IPS-15b (cell line): ENCODE measurements at regions not wholly inside any gene's neighbourhood (a gene's known extent, or its start where the extent isn't known, plus 50 kb on each side); places are given as distances from the start of the nearest gene placed in this dataset.
"Not testable (repeated sequence)": the region's sequence is repeated elsewhere in the genome, so short reads cannot be mapped to it uniquely, and the experiment has no call there.

Experiments used
- H3K27me3 ChIP-seq: one replicate; pipeline ENCODE4 v1.6.1; 2013; ENCODE audit warnings: low read length; ENCODE audit not compliant: control insufficient read depth, insufficient read depth
- H3K36me3 ChIP-seq: one replicate; pipeline ENCODE4 v1.6.1; 2013; ENCODE audit warnings: low read length; ENCODE audit not compliant: control insufficient read depth, insufficient read depth
- H3K4me1 ChIP-seq: one replicate; pipeline ENCODE4 v1.6.1; 2013; ENCODE audit warnings: mild to moderate bottlenecking, low read length; ENCODE audit not compliant: control insufficient read depth, insufficient read depth
- H3K4me3 ChIP-seq: one replicate; pipeline ENCODE4 v1.5.1; 2013; ENCODE audit warnings: low read depth, low read length
- H3K9ac ChIP-seq: one replicate; pipeline ENCODE4 v1.6.1; 2013; ENCODE audit warnings: low read depth, mild to moderate bottlenecking, low read length
- H3K9me3 ChIP-seq: one replicate; pipeline ENCODE4 v1.6.1; 2013; ENCODE audit warnings: mild to moderate bottlenecking, low read length; ENCODE audit not compliant: control insufficient read depth, insufficient read depth

DNA sequence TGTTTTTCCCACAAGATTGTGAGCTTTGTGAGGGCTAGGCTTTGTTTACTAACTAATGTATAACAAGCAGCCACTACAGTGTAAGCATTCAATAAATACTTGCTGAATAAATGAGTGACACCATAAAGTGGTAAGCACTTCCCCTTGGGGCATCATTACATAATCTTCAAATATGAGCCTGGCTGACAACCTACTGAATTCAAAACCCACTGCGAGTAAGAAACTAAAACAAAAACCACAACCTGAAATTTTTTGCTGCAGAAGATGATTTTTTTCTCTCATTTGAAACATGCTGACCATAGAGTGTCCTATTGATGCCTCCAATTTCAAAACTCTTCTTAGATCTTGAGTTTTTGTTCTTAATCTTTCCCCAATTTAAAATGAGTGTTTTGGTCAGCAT, 331.3 kb upstream of the CCNG1 start:
- Histone ChIP-seq H3K27me3 (no peaks in the 10 kb centered on the region), H3K4me1 (no peaks in the 10 kb centered on the region), H3K4me3 (no peak overlapping the region), H3K36me3 (no peaks in the 10 kb centered on the region), H3K9ac (no peak overlapping the region), H3K9me3 (no peaks in the 10 kb centered on the region)

DNA sequence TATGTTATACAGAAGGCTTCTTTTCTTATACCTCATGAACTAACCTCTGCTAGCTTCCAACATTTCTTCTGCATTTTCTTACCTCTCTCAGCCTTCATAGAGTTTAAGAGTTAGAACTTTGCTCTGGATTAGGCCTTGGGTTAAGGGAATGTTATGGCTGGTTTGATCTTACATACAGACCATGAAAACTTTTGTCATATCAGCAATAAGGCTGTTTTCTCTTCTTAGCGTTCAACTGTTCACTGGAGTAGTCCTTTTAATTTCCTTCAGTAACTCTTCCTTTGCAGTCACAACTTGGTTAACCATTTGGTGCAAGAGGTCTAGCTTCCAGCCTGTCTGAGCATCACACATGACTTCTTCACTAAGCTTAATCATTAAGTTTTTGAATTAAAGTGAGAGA, 329.0 kb upstream of the CCNG1 start:
- H3K4me3 ChIP-seq: no peak overlapping the region
- no peaks in the 10 kb centered on the region for H3K4me1 ChIP-seq
- no peak overlapping the region for H3K9ac ChIP-seq
- no peaks in the 10 kb centered on the region for H3K36me3 ChIP-seq
- no peaks in the 10 kb centered on the region for H3K9me3 ChIP-seq
- no peaks in the 10 kb centered on the region for H3K27me3 ChIP-seq

- Histone ChIP-seq H3K9ac (no peak overlapping the region), H3K27me3 (no peaks in the 10 kb centered on the region), H3K36me3 (no peaks in the 10 kb centered on the region), H3K4me1 (no peaks in the 10 kb centered on the region), H3K9me3 (no peaks in the 10 kb centered on the region), H3K4me3 (no peak overlapping the region)
These were observed 322.4 kb upstream of the CCNG1 start for GRCh38 chr5:163115011-163115410.

DNA sequence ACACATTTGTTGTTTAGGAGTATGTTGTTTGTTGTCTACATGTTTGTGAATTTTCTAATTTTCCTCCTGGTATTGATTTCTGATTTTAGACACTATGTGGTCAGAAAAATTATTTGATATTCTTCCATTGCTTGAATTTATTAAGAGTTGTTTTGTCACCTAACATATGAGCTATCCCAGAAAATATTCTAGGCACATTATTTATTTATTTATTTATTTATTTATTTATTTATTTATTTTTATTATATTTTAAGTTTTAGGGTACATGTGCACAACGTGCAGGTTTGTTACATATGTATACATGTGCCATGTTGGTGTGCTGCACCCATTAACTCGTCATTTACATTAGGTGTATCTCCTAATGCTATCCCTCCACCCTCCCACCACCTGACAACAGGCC, 320.8 kb upstream of the CCNG1 start:
- not testable (repeated sequence) for H3K27me3 ChIP-seq, H3K9ac ChIP-seq, H3K9me3 ChIP-seq, H3K4me1 ChIP-seq, H3K36me3 ChIP-seq, H3K4me3 ChIP-seq

DNA sequence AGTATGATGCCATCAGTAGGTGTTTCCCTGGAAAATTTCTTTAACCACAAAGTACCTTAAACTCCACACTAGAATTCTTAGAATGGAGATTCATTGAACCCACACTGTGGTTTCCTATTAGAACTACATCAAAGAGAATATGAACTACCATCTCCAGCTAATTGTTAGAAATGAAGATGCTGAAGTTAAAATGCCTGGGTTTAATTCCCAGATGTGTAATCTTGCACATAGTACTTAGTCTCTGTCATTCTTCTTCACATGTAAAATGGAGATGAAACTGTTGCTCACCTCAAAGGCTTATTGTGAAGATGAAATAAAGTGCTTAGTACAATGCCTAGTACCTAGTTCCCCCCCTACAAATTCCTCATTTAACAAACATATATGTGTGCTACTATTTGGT, 303.3 kb upstream of the CCNG1 start:
- H3K4me3 ChIP-seq: no peak overlapping the region
- H3K27me3 ChIP-seq: no peaks in the 10 kb centered on the region
- no peaks in the 10 kb centered on the region for H3K9me3 ChIP-seq
- H3K4me1 ChIP-seq: no peaks in the 10 kb centered on the region
- H3K36me3 ChIP-seq: no peaks in the 10 kb centered on the region
- no peak overlapping the region for H3K9ac ChIP-seq

GRCh38 chr5:163135849-163136248, 301.5 kb upstream of the CCNG1 start:
- Histone ChIP-seq H3K27me3 (no peaks in the 10 kb centered on the region), H3K4me3 (no peak overlapping the region), H3K9ac (no peak overlapping the region), H3K4me1 (no peaks in the 10 kb centered on the region), H3K36me3 (no peaks in the 10 kb centered on the region), H3K9me3 (no peaks in the 10 kb centered on the region)

- no peak overlapping the region for H3K4me3 ChIP-seq
- no peaks in the 10 kb centered on the region for H3K27me3 ChIP-seq
- no peak overlapping the region for H3K9ac ChIP-seq
- H3K4me1 ChIP-seq: no peaks in the 10 kb centered on the region
- H3K9me3 ChIP-seq: no peaks in the 10 kb centered on the region
- H3K36me3 ChIP-seq: no peaks in the 10 kb centered on the region
These were observed 275.9 kb upstream of the CCNG1 start for GRCh38 chr5:163161512-163161911.

GRCh38 chr5:163162645-163163044, 274.8 kb upstream of the CCNG1 start:
- H3K9me3 ChIP-seq: no peaks in the 10 kb centered on the region
- no peak overlapping the region for H3K4me3 ChIP-seq
- no peaks in the 10 kb centered on the region for H3K27me3 ChIP-seq
- H3K9ac ChIP-seq: no peak overlapping the region
- no peaks in the 10 kb centered on the region for H3K36me3 ChIP-seq
- H3K4me1 ChIP-seq: no peaks in the 10 kb centered on the region

- Histone ChIP-seq H3K4me3 (no peak overlapping the region), H3K9ac (no peak overlapping the region), H3K27me3 (no peaks in the 10 kb centered on the region), H3K36me3 (no peaks in the 10 kb centered on the region), H3K9me3 (no peaks in the 10 kb centered on the region), H3K4me1 (no peaks in the 10 kb centered on the region)
These were observed 273.5 kb upstream of the CCNG1 start for GRCh38 chr5:163163858-163164257.

- Histone ChIP-seq H3K9ac (no peak overlapping the region), H3K27me3 (no peaks in the 10 kb centered on the region), H3K4me1 (no peaks in the 10 kb centered on the region), H3K36me3 (no peaks in the 10 kb centered on the region), H3K9me3 (no peaks in the 10 kb centered on the region), H3K4me3 (no peak overlapping the region)
These were observed 272.1 kb upstream of the CCNG1 start for GRCh38 chr5:163165277-163165676.

DNA sequence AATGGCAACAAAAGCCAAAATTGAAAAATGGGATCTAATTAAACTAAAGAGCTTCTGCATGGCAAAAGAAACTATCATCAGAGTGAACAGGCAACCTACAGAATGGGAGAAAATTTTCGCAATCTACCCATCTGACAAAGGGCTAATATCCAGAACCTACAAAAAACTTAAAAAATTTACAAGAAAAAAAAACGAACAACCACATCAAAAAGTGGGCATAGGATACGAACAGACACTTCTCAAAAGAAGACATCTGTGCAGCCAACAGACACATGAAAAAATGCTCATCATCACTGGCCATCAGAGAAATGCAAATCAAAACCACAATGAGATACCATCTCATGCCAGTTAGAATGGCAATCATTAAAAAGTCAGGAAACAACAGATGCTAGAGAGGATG, 267.2 kb upstream of the CCNG1 start:
- not testable (repeated sequence) for H3K27me3 ChIP-seq, H3K4me3 ChIP-seq, H3K9me3 ChIP-seq, H3K4me1 ChIP-seq, H3K36me3 ChIP-seq, H3K9ac ChIP-seq

DNA sequence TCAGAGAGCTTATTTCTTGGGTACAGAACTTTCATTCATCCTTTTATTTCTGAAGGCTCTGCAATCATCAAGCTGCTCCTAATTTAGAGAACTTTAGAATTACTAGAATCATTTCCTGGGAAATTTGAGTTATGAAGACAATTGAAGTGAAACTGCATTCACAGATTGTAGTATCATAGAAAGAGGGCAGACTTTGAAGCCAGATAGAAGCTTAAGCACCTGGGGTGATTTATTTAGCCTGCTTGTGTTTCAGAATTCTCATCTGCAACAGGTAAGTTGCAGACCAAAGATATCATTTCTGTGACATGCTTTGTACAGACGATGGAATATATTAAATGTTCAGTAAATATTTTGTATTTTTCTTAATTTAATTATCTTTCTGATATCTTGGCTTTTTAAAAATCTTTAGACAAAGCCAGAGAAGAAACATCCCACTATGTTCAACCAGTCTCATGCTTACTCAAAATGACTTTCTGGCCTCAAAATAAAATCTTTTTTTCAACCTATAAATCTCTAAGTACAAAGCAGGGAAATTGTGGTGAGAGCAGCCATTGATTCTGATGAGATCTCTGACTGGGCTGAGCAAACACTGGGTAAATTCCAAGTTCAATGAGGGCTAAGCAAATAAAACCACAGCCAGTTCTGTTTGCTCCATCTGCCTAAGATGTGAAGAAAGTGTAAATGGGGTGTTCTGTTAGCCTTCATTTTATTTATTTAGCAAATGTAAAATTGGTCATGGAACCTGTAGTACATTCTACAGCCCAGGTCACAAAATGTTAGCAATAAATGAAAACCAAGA, 264.7 kb upstream of the CCNG1 start:
- Histone ChIP-seq H3K9me3 (no peaks in the 10 kb centered on the region), H3K27me3 (no peaks in the 10 kb centered on the region), H3K9ac (no peak overlapping the region), H3K4me3 (no peak overlapping the region), H3K36me3 (no peaks in the 10 kb centered on the region), H3K4me1 (no peaks in the 10 kb centered on the region)
